Panc1 (cell line): ENCODE measurements at regions not wholly inside any gene's neighbourhood (a gene's known extent, or its start where the extent isn't known, plus 50 kb on each side); places are given as distances from the start of the nearest gene placed in this dataset.

Experiments
- ATAC-seq: fragments of 200-7000 bp; cut with Tn5 transposase; 2 replicates; pipeline ENCODE4 v1.9.1; 2020; ENCODE audit warnings: mild to moderate bottlenecking, moderate library complexity
- BruUV-seq: library from RNA; stranded (reverse); fragments of 400-500 nt; replicated peaks from 2 replicates; lab custom pipeline; 2021; lab: Mats Ljungman, UMichigan
- CTCF ChIA-PET: fragments of 300-600 bp; sonication (Branson Sonifier 250); formaldehyde crosslinking; loops from one replicate; lab custom pipeline; 2022; ENCODE audit warnings: antibody characterized with exemption; lab: Charles Lee
- POLR2A ChIA-PET: fragments of 300-600 bp; sonication (Branson Sonifier 250); formaldehyde crosslinking; loops from one replicate; lab custom pipeline; 2022; ENCODE audit warnings: antibody characterized with exemption; lab: Charles Lee
- DNase-seq: peaks from one replicate; pipeline ENCODE4 v3.0.0-alpha.2; 2010; ENCODE audit warnings: low read depth, low spot score
- H3K27ac ChIP-seq: 2 replicates; pipeline ENCODE4 v1.5.1; 2011; ENCODE audit warnings: mild to moderate bottlenecking, low read length, inconsistent platforms
- H3K27me3 ChIP-seq: fragments of 200-500 bp; sonication (Bioruptor generic); 2 replicates; pipeline ENCODE4 v1.6.0; 2014; ENCODE audit warnings: low read length, inconsistent platforms; ENCODE audit not compliant: control insufficient read depth, insufficient read depth
- H3K36me3 ChIP-seq: fragments of 200-500 bp; sonication (Bioruptor generic); 2 replicates; pipeline ENCODE4 v1.5.1; 2014; ENCODE audit warnings: inconsistent platforms, mild to moderate bottlenecking, low read length, moderate library complexity; ENCODE audit not compliant: control insufficient read depth, insufficient read depth
- H3K4me1 ChIP-seq: 2 replicates; pipeline ENCODE4 v1.5.1; 2011; ENCODE audit warnings: inconsistent platforms, mild to moderate bottlenecking, low read length, moderate library complexity; ENCODE audit not compliant: control insufficient read depth, insufficient read depth
- H3K4me3 ChIP-seq, 2 experiments: 2 replicates each; pipeline ENCODE4 v1.5.1; 2011 to 2012; ENCODE audit warnings: low read depth in 2 of 2, low read length in 2 of 2, mild to moderate bottlenecking in 2 of 2, inconsistent platforms in 1 of 2, moderate library complexity in 1 of 2
- H3K9me3 ChIP-seq: fragments of 200-500 bp; sonication (Bioruptor generic); 2 replicates; pipeline ENCODE4 v1.5.1; 2014; ENCODE audit warnings: low read depth, mild to moderate bottlenecking, inconsistent platforms, low read length, moderate library complexity; ENCODE audit not compliant: control insufficient read depth, insufficient read depth
- CTCF ChIP-seq: fragments of 450-650 bp; IDR thresholded peaks from 2 replicates; pipeline ENCODE4 v1.5.1; 2017; ENCODE audit warnings: mild to moderate bottlenecking
- POLR2AphosphoS5 ChIP-seq: IDR thresholded peaks from 2 replicates; pipeline ENCODE4 v1.6.1; 2012; ENCODE audit warnings: mild to moderate bottlenecking, low read depth, low read length, moderate library complexity
- REST ChIP-seq, 2 experiments: IDR thresholded peaks; 2 replicates each; pipeline ENCODE4 v1.6.1; 2011 to 2012; ENCODE audit warnings: low read depth in 2 of 2, control low read depth in 1 of 2, low read length in 1 of 2, mild to moderate bottlenecking in 1 of 2, moderate library complexity in 1 of 2; ENCODE audit not compliant: insufficient read depth in 1 of 2
- SIN3A ChIP-seq: IDR thresholded peaks from 2 replicates; pipeline ENCODE4 v1.6.1; 2012; ENCODE audit warnings: low read depth, mild to moderate bottlenecking, low read length, moderate library complexity, borderline replicate concordance; ENCODE audit not compliant: insufficient read depth
- TCF7L2 ChIP-seq: IDR thresholded peaks from 2 replicates; pipeline ENCODE4 v1.6.1; 2011; ENCODE audit warnings: mild to moderate bottlenecking, low read depth, low read length, inconsistent platforms
- in situ Hi-C: cut with HindIII; loops from 2 replicates; pipeline ENCODE4 v1.10.0; 2016; ENCODE audit warnings: low sequenced_read_pairs, low pct_unique_long_range_greater_than_20kb
- intact Hi-C: fragments of 100-400 bp; cut with micrococcal nuclease; formaldehyde crosslinking; loops from one replicate; pipeline ENCODE4 v1.10.0; 2022; ENCODE audit not compliant: unreplicated experiment

DNA sequence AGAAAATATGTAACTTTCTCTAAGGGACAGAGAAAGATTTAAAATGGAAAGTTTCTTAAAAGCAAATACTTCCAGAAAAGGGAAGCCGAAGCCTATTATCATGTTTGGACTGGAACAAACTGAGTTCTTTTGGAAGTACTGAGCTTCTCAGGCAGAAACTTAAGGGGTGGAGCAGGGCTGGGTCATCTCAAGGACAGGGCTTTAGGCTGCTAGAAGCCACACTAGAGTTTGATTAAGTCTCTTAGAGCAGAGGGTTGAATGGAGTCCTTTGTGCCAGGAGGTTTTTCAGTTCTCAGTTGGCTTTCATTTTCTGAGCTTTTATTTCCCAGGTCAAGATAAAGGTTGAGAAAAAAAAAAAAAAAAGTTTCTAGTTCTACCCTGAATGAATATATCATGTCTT is 432.7 kb downstream of the SLITRK5 start:
- TF ChIP-seq SIN3A (no peak), CTCF (no peak), REST (IDR thresholded peaks at IDR 0.05; ENCODE audit: insufficient read depth in 1 of 2, low read depth in 2 of 2, low read length in 1 of 2) (no peak), TCF7L2 (no peak), POLR2AphosphoS5 (no peak)
- in situ Hi-C loops (no loop called here), intact Hi-C loops (no loop called here)
- no peaks in the 10 kb centered on the region for H3K36me3 ChIP-seq
- CTCF ChIA-PET, result no interaction called here
- no peak overlapping the region for H3K4me3 ChIP-seq
- POLR2A ChIA-PET, result interaction anchor here (0.6 kb wide), 1 partner anchor 109 kb away, joined by 5 read pairs; no protein-coding TSS in a partner anchor
- no peak overlapping the region for H3K27ac ChIP-seq
- H3K27me3 ChIP-seq, result no peaks in the 10 kb centered on the region
- H3K4me1 ChIP-seq, result no peaks in the 10 kb centered on the region
- DNase-seq, result no peak
- no TSS peak for BruUV-seq
- H3K9me3 ChIP-seq, result no peaks in the 10 kb centered on the region
- no peak for ATAC-seq

- no TSS peak for BruUV-seq
- in situ Hi-C loops, result no loop called here
- H3K27ac ChIP-seq, result no peak overlapping the region
- DNase-seq (no peak), ATAC-seq (no peak)
- no peak overlapping the region for H3K4me3 ChIP-seq
- intact Hi-C loops, result no loop called here
- H3K4me1 ChIP-seq, result no peaks in the 10 kb centered on the region
- CTCF ChIA-PET, result no interaction called here
- no peaks in the 10 kb centered on the region for H3K36me3 ChIP-seq
- no peaks in the 10 kb centered on the region for H3K27me3 ChIP-seq
- POLR2A ChIA-PET, result no interaction called here
- H3K9me3 ChIP-seq, result no peaks in the 10 kb centered on the region
- no peak for TF ChIP-seq REST (IDR thresholded peaks at IDR 0.05; ENCODE audit: insufficient read depth in 1 of 2, low read depth in 2 of 2, low read length in 1 of 2)
- no peak for TF ChIP-seq CTCF
- TF ChIP-seq POLR2AphosphoS5, result no peak
- TF ChIP-seq TCF7L2, result no peak
- no peak for TF ChIP-seq SIN3A
These were observed 433.4 kb downstream of the SLITRK5 start for GRCh38 chr13:88104576-88104975.
